Endodermal cell (in vitro differentiated cells): ENCODE measurements at regions not wholly inside any gene's neighbourhood (a gene's known extent, or its start where the extent isn't known, plus 50 kb on each side); places are given as distances from the start of the nearest gene placed in this dataset.

ENCODE experiments used
- DNase-seq: peaks from one replicate; pipeline ENCODE4 v3.0.0-alpha.2; 2017
- H3K27ac ChIP-seq: 2 replicates; pipeline ENCODE4 v1.5.1; 2013; ENCODE audit warnings: mild to moderate bottlenecking, low read depth, low read length, moderate library complexity
- H3K27me3 ChIP-seq: 2 replicates; pipeline ENCODE4 v1.6.1; 2013; ENCODE audit warnings: mild to moderate bottlenecking, low read length, moderate library complexity; ENCODE audit not compliant: insufficient read depth, control insufficient read depth, poor library complexity, severe bottlenecking
- H3K36me3 ChIP-seq: 2 replicates; pipeline ENCODE4 v1.7.0; 2013; ENCODE audit warnings: mild to moderate bottlenecking, low read length, moderate library complexity; ENCODE audit not compliant: control insufficient read depth, insufficient read depth
- H3K4me1 ChIP-seq: one replicate; pipeline ENCODE4 v1.7.0; 2013; ENCODE audit warnings: low read length; ENCODE audit not compliant: control insufficient read depth, insufficient read depth
- H3K4me3 ChIP-seq: 2 replicates; pipeline ENCODE4 v1.5.1; 2013; ENCODE audit warnings: mild to moderate bottlenecking, low read length, moderate library complexity
- H3K9ac ChIP-seq: 2 replicates; pipeline ENCODE4 v1.6.1; 2013; ENCODE audit warnings: mild to moderate bottlenecking, low read length, moderate library complexity; ENCODE audit not compliant: poor library complexity, severe bottlenecking; ENCODE audit errors: extremely low read depth
- H3K9me3 ChIP-seq: 2 replicates; pipeline ENCODE4 v1.6.1; 2013; ENCODE audit warnings: mild to moderate bottlenecking, low read length, moderate library complexity; ENCODE audit not compliant: control insufficient read depth
- H3K27ac Mint-ChIP-seq: 2 replicates; pipeline ENCODE4 v1.8.0; 2020; ENCODE audit warnings: mixed read lengths
- H3K27me3 Mint-ChIP-seq: 2 replicates; pipeline ENCODE4 v1.8.0; 2021; ENCODE audit warnings: mild to moderate bottlenecking, mixed read lengths; ENCODE audit not compliant: insufficient read depth
- H3K36me3 Mint-ChIP-seq: 2 replicates; pipeline ENCODE4 v1.8.0; 2020; ENCODE audit warnings: low read depth, mixed read lengths
- H3K4me1 Mint-ChIP-seq: 2 replicates; pipeline ENCODE4 v1.8.0; 2020; ENCODE audit warnings: mixed read lengths
- H3K4me3 Mint-ChIP-seq: 2 replicates; pipeline ENCODE4 v1.8.0; 2020; ENCODE audit warnings: mild to moderate bottlenecking, moderate library complexity, mixed read lengths
- H3K9me3 Mint-ChIP-seq: 2 replicates; pipeline ENCODE4 v1.8.0; 2020; ENCODE audit warnings: mild to moderate bottlenecking, mixed read lengths
- CTCF ChIP-seq: fragments of 200-600 bp; sonication (generic); conservative IDR thresholded peaks from 2 replicates; pipeline ENCODE4 v1.5.0; 2021; ENCODE audit warnings: antibody characterized with exemption, mild to moderate bottlenecking
- WGBS, 2 experiments: methylation state at CpG; one replicate each; pipeline versions ENCODE4 v1.1.5 to v1.1.7; 2013; ENCODE audit warnings: missing lambda C conversion rate in 2 of 2, mixed read lengths in 1 of 2; ENCODE audit not compliant: insufficient coverage in 1 of 2, insufficient read length in 1 of 2; 5-methylcytosine and 5-hydroxymethylcytosine counted together

GRCh38 chrX:94454606-94455005 lies 780.6 kb downstream of the FAM133A start:
- Mint-ChIP-seq H3K9me3 (peaks cover 11% of the 10 kb centered on the region), H3K27me3 (no peaks in the 10 kb centered on the region), H3K27ac (peak overlapping the region; percentile 86), H3K4me3 (peak overlapping the region; percentile 20), H3K4me1 (peaks cover 50% of the 10 kb centered on the region), H3K36me3 (peaks cover 7% of the 10 kb centered on the region)
- H3K4me1 ChIP-seq: no peaks in the 10 kb centered on the region
- H3K9me3 ChIP-seq: no peaks in the 10 kb centered on the region
- H3K9ac ChIP-seq: no peak overlapping the region
- H3K27me3 ChIP-seq: no peaks in the 10 kb centered on the region
- no peak overlapping the region for H3K4me3 ChIP-seq
- TF ChIP-seq CTCF: no peak
- DNase-seq: no peak
- no peak overlapping the region for H3K27ac ChIP-seq
- 0% methylated on average over 1 of the region's 1 CpG; no CpG with 5 or more reads in 1 of the 2 experiments for WGBS, 2 experiments
- no peaks in the 10 kb centered on the region for H3K36me3 ChIP-seq

GRCh38 chrX:94455782-94456181 lies 781.8 kb downstream of the FAM133A start:
- TF ChIP-seq CTCF: no peak
- Histone ChIP-seq H3K27ac (no peak overlapping the region), H3K4me3 (no peak overlapping the region), H3K36me3 (no peaks in the 10 kb centered on the region), H3K4me1 (no peaks in the 10 kb centered on the region), H3K27me3 (no peaks in the 10 kb centered on the region), H3K9me3 (no peaks in the 10 kb centered on the region), H3K9ac (no peak overlapping the region)
- Mint-ChIP-seq H3K4me1 (peaks cover 50% of the 10 kb centered on the region), H3K9me3 (peaks cover 4% of the 10 kb centered on the region), H3K36me3 (peaks cover 3% of the 10 kb centered on the region), H3K27ac (peak overlapping the region; percentile 72), H3K27me3 (no peaks in the 10 kb centered on the region), H3K4me3 (no peak overlapping the region)
- 86% methylated on average over 1 of the region's 1 CpG; no CpG with 5 or more reads in 1 of the 2 experiments for WGBS, 2 experiments
- no peak for DNase-seq

GRCh38 chrX:94492541-94492940 lies 818.5 kb downstream of the FAM133A start:
- DNase-seq: peak; percentile 59
- Mint-ChIP-seq H3K9me3 (peaks cover 31% of the 10 kb centered on the region), H3K36me3 (peaks cover 19% of the 10 kb centered on the region), H3K27me3 (peaks cover 17% of the 10 kb centered on the region), H3K27ac (no peak overlapping the region), H3K4me3 (peak overlapping the region; percentile 21), H3K4me1 (peaks cover 24% of the 10 kb centered on the region)
- Histone ChIP-seq H3K36me3 (no peaks in the 10 kb centered on the region), H3K27me3 (no peaks in the 10 kb centered on the region), H3K9ac (no peak overlapping the region), H3K9me3 (peaks cover 21% of the 10 kb centered on the region), H3K4me1 (no peaks in the 10 kb centered on the region), H3K4me3 (no peak overlapping the region), H3K27ac (no peak overlapping the region)
- 16 to 42% methylated on average over 2 to 9 of the region's 10 CpGs for WGBS, 2 experiments
- no peak for TF ChIP-seq CTCF
